Esophagus muscularis mucosa (tissue), 4 donors: ENCODE measurements at regions not wholly inside any gene's neighbourhood (a gene's known extent, or its start where the extent isn't known, plus 50 kb on each side); places are given as distances from the start of the nearest gene placed in this dataset.

Experiments
- EP300 ChIP-seq: sonication (generic); formaldehyde crosslinking; IDR thresholded peaks from one replicate; pipeline ENCODE4 v1.6.1; 2017; ENCODE audit warnings: antibody characterized with exemption
- POLR2A ChIP-seq: fragments of 450-650 bp; IDR thresholded peaks from one replicate; pipeline ENCODE4 v1.6.1; 2017; ENCODE audit warnings: antibody characterized with exemption, moderate library complexity, mild to moderate bottlenecking, low read depth
- POLR2AphosphoS5 ChIP-seq, 2 donors: sonication (generic); formaldehyde crosslinking; IDR thresholded peaks; one replicate each; pipeline ENCODE4 v1.6.1; 2017; ENCODE audit warnings: antibody characterized with exemption in 2 of 2
- TF ChIP-seq, protein P1 (sequence below), 3 experiments: fragments of 200-600 bp in 2 of 3; fragments of 450-650 bp in 1 of 3; sonication (generic) in 2 of 3; IDR thresholded peaks; one replicate each; pipeline ENCODE4 v1.5.1; 2017 to 2019; ENCODE audit warnings: antibody characterized with exemption in 3 of 3, mild to moderate bottlenecking in 2 of 3, moderate library complexity in 1 of 3

DNA sequence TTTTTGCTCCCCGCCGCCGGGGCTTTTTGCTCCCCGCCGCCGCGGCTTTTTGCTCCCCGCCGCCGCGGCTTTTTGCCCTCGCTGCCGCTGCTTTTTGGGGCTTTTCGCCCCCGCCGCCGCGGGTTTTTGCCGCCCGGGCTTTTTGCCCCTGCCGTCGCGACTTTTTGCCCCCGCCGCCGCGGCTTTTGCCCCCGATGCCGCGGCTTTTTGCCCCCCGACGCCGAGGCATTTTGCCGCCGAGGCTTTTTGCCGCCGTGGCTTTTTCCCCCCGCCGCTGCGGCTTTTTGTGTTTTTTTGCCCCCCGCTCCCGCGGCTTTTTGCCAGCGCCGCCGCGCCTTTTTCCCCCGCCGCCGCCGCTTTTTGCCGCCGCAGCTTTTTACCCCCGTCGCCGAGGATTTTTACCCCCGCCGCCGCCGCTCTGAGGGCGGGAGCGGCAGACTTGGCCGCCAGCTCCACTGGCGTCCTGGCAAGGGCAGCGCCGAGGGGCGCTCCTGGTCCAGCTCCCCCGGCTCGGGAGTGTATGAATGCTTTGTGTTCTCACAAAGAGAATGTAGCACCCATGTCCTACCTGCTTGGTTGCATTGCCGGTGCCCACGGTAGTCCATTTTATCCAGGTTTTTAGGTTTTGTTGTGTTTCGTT lies 151.7 kb downstream of the KCNJ18 start:
- TF ChIP-seq, protein P1, sequence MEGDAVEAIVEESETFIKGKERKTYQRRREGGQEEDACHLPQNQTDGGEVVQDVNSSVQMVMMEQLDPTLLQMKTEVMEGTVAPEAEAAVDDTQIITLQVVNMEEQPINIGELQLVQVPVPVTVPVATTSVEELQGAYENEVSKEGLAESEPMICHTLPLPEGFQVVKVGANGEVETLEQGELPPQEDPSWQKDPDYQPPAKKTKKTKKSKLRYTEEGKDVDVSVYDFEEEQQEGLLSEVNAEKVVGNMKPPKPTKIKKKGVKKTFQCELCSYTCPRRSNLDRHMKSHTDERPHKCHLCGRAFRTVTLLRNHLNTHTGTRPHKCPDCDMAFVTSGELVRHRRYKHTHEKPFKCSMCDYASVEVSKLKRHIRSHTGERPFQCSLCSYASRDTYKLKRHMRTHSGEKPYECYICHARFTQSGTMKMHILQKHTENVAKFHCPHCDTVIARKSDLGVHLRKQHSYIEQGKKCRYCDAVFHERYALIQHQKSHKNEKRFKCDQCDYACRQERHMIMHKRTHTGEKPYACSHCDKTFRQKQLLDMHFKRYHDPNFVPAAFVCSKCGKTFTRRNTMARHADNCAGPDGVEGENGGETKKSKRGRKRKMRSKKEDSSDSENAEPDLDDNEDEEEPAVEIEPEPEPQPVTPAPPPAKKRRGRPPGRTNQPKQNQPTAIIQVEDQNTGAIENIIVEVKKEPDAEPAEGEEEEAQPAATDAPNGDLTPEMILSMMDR (IDR thresholded peaks at IDR 0.05): no peak
- no peak for TF ChIP-seq POLR2A
- no peak for TF ChIP-seq POLR2AphosphoS5 (IDR thresholded peaks at IDR 0.05)
- no peak for TF ChIP-seq EP300
